H9 (cell line): ENCODE measurements at regions not wholly inside any gene's neighbourhood (a gene's known extent, or its start where the extent isn't known, plus 50 kb on each side); places are given as distances from the start of the nearest gene placed in this dataset.

Experiments used
- DNase-seq: peaks from one replicate; pipeline ENCODE4 v3.0.0-alpha.2; 2017
- H2AFZ ChIP-seq: one replicate; pipeline ENCODE4 v1.6.1; 2013; ENCODE audit warnings: mild to moderate bottlenecking, low read length, control low read depth, moderate library complexity
- H2AK5ac ChIP-seq: 2 replicates; pipeline ENCODE4 v1.6.1; 2013; ENCODE audit warnings: low read length, control low read depth, mixed read lengths; ENCODE audit not compliant: insufficient read length
- H2BK120ac ChIP-seq: one replicate; pipeline ENCODE4 v1.6.1; 2013; ENCODE audit warnings: low read depth, mild to moderate bottlenecking, low read length, control low read depth, inconsistent platforms; ENCODE audit not compliant: poor library complexity, severe bottlenecking
- H2BK12ac ChIP-seq: 2 replicates; pipeline ENCODE4 v1.6.1; 2013; ENCODE audit warnings: low read length, control low read depth, mixed read lengths, low read depth; ENCODE audit not compliant: insufficient read length
- H2BK15ac ChIP-seq: 2 replicates; pipeline ENCODE4 v1.6.1; 2013; ENCODE audit warnings: low read depth, low read length, control low read depth
- H2BK20ac ChIP-seq: one replicate; pipeline ENCODE4 v1.6.1; 2013; ENCODE audit warnings: low read depth, mild to moderate bottlenecking, low read length, control low read depth, inconsistent platforms; ENCODE audit not compliant: poor library complexity, severe bottlenecking
- H2BK5ac ChIP-seq: 2 replicates; pipeline ENCODE4 v1.6.1; 2013; ENCODE audit warnings: low read length, control low read depth, mixed read lengths; ENCODE audit not compliant: insufficient read length
- H3K14ac ChIP-seq: 2 replicates; pipeline ENCODE4 v1.6.1; 2013; ENCODE audit warnings: low read length, control low read depth; ENCODE audit not compliant: insufficient read depth
- H3K18ac ChIP-seq: 2 replicates; pipeline ENCODE4 v1.6.1; 2013; ENCODE audit warnings: low read depth, mild to moderate bottlenecking, mixed read lengths, low read length, control low read depth; ENCODE audit not compliant: insufficient read length
- H3K23ac ChIP-seq: 2 replicates; pipeline ENCODE4 v1.6.1; 2013; ENCODE audit warnings: low read length, control low read depth, mixed read lengths, low read depth; ENCODE audit not compliant: insufficient read length
- H3K23me2 ChIP-seq: 2 replicates; pipeline ENCODE4 v1.6.1; 2013; ENCODE audit warnings: low read depth, mild to moderate bottlenecking, mixed read lengths, low read length, control low read depth; ENCODE audit not compliant: insufficient read length, poor library complexity, severe bottlenecking
- H3K27ac ChIP-seq: 2 replicates; pipeline ENCODE4 v1.5.1; 2013; ENCODE audit warnings: low read length, control low read depth, mixed read lengths, low read depth; ENCODE audit not compliant: insufficient read length
- H3K27me3 ChIP-seq: 2 replicates; pipeline ENCODE4 v1.6.1; 2013; ENCODE audit warnings: low read length, control low read depth, inconsistent platforms; ENCODE audit not compliant: insufficient read depth
- H3K4ac ChIP-seq: 2 replicates; pipeline ENCODE4 v1.6.1; 2013; ENCODE audit warnings: low read depth, mild to moderate bottlenecking, control low read depth, inconsistent platforms, low read length, moderate library complexity
- H3K4me1 ChIP-seq: 2 replicates; pipeline ENCODE4 v1.6.1; 2013; ENCODE audit warnings: low read length, control low read depth, inconsistent platforms; ENCODE audit not compliant: insufficient read depth
- H3K4me2 ChIP-seq: 2 replicates; pipeline ENCODE4 v1.6.1; 2013; ENCODE audit warnings: low read length, control low read depth, mixed read lengths; ENCODE audit not compliant: insufficient read length, insufficient read depth
- H3K56ac ChIP-seq: 2 replicates; pipeline ENCODE4 v1.6.1; 2013; ENCODE audit warnings: low read depth, mild to moderate bottlenecking, mixed read lengths, low read length, control low read depth; ENCODE audit not compliant: insufficient read length
- H3K79me1 ChIP-seq: 2 replicates; pipeline ENCODE4 v1.6.1; 2013; ENCODE audit warnings: low read depth, mild to moderate bottlenecking, moderate library complexity, low read length, control low read depth, inconsistent platforms; ENCODE audit not compliant: insufficient read depth, poor library complexity, severe bottlenecking
- H3K79me2 ChIP-seq: 2 replicates; pipeline ENCODE4 v1.6.1; 2013; ENCODE audit warnings: low read length, control low read depth, inconsistent platforms; ENCODE audit not compliant: insufficient read depth
- H3K9ac ChIP-seq: 2 replicates; pipeline ENCODE4 v1.6.1; 2013; ENCODE audit warnings: low read length, control low read depth, mixed read lengths; ENCODE audit not compliant: insufficient read length; ENCODE audit errors: extremely low read depth
- H3K9me3 ChIP-seq: one replicate; pipeline ENCODE4 v1.6.1; 2013; ENCODE audit warnings: low read depth, low read length, inconsistent platforms; ENCODE audit not compliant: control insufficient read depth
- H3T11ph ChIP-seq: one replicate; pipeline ENCODE4 v1.6.1; 2013; ENCODE audit warnings: mild to moderate bottlenecking, low read length, control low read depth, inconsistent platforms
- H4K20me1 ChIP-seq: one replicate; pipeline ENCODE4 v1.6.1; 2013; ENCODE audit not compliant: control insufficient read depth, insufficient read length, insufficient read depth
- H4K5ac ChIP-seq: 2 replicates; pipeline ENCODE4 v1.6.1; 2013; ENCODE audit warnings: low read depth, mild to moderate bottlenecking, mixed read lengths, low read length, control low read depth; ENCODE audit not compliant: insufficient read length
- H4K8ac ChIP-seq: replicated peaks from 2 replicates; pipeline ENCODE4 v1.6.1; 2013; ENCODE audit warnings: low read length, control low read depth, mixed read lengths, low read depth; ENCODE audit not compliant: insufficient read length
- H4K91ac ChIP-seq: 2 replicates; pipeline ENCODE4 v1.6.1; 2013; ENCODE audit warnings: low read depth, mild to moderate bottlenecking, moderate library complexity, mixed read lengths, low read length, control low read depth; ENCODE audit not compliant: insufficient read length
- H3K27ac Mint-ChIP-seq, 3 experiments: 2 replicates in 2 of 3; 3 replicates in 1 of 3; pipeline ENCODE4 v1.8.0; 2020 to 2021; ENCODE audit warnings: mixed read lengths in 3 of 3, mild to moderate bottlenecking in 1 of 3, moderate library complexity in 1 of 3
- H3K27me3 Mint-ChIP-seq: 2 replicates; pipeline ENCODE4 v1.8.0; 2021; ENCODE audit warnings: low read depth, mild to moderate bottlenecking, moderate library complexity, mixed read lengths
- H3K36me3 Mint-ChIP-seq, 3 experiments: 2 replicates in 2 of 3; 3 replicates in 1 of 3; pipeline ENCODE4 v1.8.0; 2020 to 2021; ENCODE audit warnings: low read depth in 3 of 3, mixed read lengths in 3 of 3; ENCODE audit not compliant: insufficient read depth in 1 of 3
- H3K4me1 Mint-ChIP-seq, 2 experiments: 2 replicates each; pipeline ENCODE4 v1.8.0; 2020; ENCODE audit warnings: mixed read lengths in 2 of 2
- H3K4me3 Mint-ChIP-seq, 2 experiments: 2 replicates in 1 of 2; 3 replicates in 1 of 2; pipeline ENCODE4 v1.8.0; 2020 to 2021; ENCODE audit warnings: mild to moderate bottlenecking in 2 of 2, mixed read lengths in 2 of 2, moderate library complexity in 1 of 2
- H3K9me3 Mint-ChIP-seq, 2 experiments: 2 replicates in 1 of 2; 3 replicates in 1 of 2; pipeline ENCODE4 v1.8.0; 2020; ENCODE audit warnings: mild to moderate bottlenecking in 2 of 2, mixed read lengths in 2 of 2, moderate library complexity in 1 of 2
- CTCF ChIP-seq: fragments of 200-600 bp; sonication (generic); conservative IDR thresholded peaks from 3 replicates; pipeline ENCODE4 v1.8.0; 2021; ENCODE audit warnings: antibody characterized with exemption, mild to moderate bottlenecking
- WGBS: extraction: QIAGEN DNeasy Blood & Tissue Kit; methylation state at CpG from one replicate; pipeline ENCODE4 v1.1.7; 2013; ENCODE audit warnings: missing lambda C conversion rate, low lambda C conversion rate, mixed read lengths; ENCODE audit not compliant: insufficient read length; ENCODE audit errors: extremely low coverage; 5-methylcytosine and 5-hydroxymethylcytosine counted together

GRCh38 chr6:147621263-147621662 is 112.8 kb downstream of the SAMD5 start:
- H3T11ph ChIP-seq = no peak overlapping the region
- no peak overlapping the region for H4K8ac ChIP-seq
- Mint-ChIP-seq H3K4me3 (no peak overlapping the region), H3K9me3 (no peaks in the 10 kb centered on the region; a peak in 1 of 5 replicates), H3K36me3 (no peaks in the 10 kb centered on the region), H3K27ac (no peak overlapping the region), H3K4me1 (no peaks in the 10 kb centered on the region), H3K27me3 (peaks cover 5% of the 10 kb centered on the region; the same call in 1 of the 2 replicates)
- H2BK20ac ChIP-seq = no peak overlapping the region
- no peaks in the 10 kb centered on the region for H4K20me1 ChIP-seq
- 100% methylated on average over 1 of the region's 3 CpGs for WGBS
- H2AFZ ChIP-seq = no peak overlapping the region
- no peak overlapping the region for H3K23ac ChIP-seq
- DNase-seq = no peak
- no peak overlapping the region for H3K18ac ChIP-seq
- no peak overlapping the region for H2AK5ac ChIP-seq
- no peaks in the 10 kb centered on the region for H3K4me1 ChIP-seq
- H3K27me3 ChIP-seq = no peaks in the 10 kb centered on the region
- no peak overlapping the region for H2BK12ac ChIP-seq
- H3K9ac ChIP-seq = no peak overlapping the region
- H2BK120ac ChIP-seq = no peak overlapping the region
- no peak overlapping the region for H3K14ac ChIP-seq
- H3K56ac ChIP-seq = peak overlapping the region; percentile 70
- no peak overlapping the region for H3K27ac ChIP-seq
- no peaks in the 10 kb centered on the region for H3K79me2 ChIP-seq
- no peak overlapping the region for H3K4me2 ChIP-seq
- no peak overlapping the region for H2BK15ac ChIP-seq
- H3K23me2 ChIP-seq = no peaks in the 10 kb centered on the region
- H4K91ac ChIP-seq = no peak overlapping the region
- no peak overlapping the region for H2BK5ac ChIP-seq
- no peak for TF ChIP-seq CTCF
- H3K9me3 ChIP-seq = no peaks in the 10 kb centered on the region
- H3K4ac ChIP-seq = no peak overlapping the region
- H3K79me1 ChIP-seq = no peaks in the 10 kb centered on the region
- H4K5ac ChIP-seq = no peak overlapping the region
